ENCODE measurements at regions not wholly inside any gene's neighbourhood (a gene's known extent, or its start where the extent isn't known, plus 50 kb on each side); places are given as distances from the start of the nearest gene placed in this dataset.

DNA sequence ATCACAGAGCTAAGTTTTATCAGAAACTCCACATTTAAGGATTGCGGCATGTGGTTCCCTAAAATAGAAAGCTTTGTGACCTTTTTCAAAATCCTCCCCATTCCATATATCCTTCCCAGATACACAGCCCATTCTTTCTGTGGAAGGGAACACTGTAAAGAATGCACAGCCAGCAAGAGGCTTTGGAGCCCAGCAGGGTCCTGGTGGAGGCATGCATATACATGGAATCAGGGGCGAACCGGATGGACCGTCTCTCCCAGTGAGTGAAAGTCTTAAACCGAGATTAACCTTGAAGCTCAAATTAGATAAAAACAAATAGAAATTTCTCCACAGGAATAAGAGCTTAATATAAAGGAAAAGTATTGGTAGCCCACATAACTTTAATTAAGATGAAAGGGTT is 436.2 kb upstream of the MDFIC2 start:
- no peak for TF ChIP-seq CTCF (IDR thresholded peaks at IDR 0.05; ENCODE audit: unreplicated experiment)
- Mint-ChIP-seq H3K36me3 (ENCODE audit: insufficient read depth, unreplicated experiment) (no peaks in the 10 kb centered on the region), H3K27me3 (ENCODE audit: insufficient read depth, unreplicated experiment) (peaks cover 87% of the 10 kb centered on the region), H3K27ac (ENCODE audit: low read depth, unreplicated experiment) (no peak overlapping the region), H3K9me3 (ENCODE audit: unreplicated experiment) (no peaks in the 10 kb centered on the region), H3K4me1 (ENCODE audit: insufficient read depth, unreplicated experiment) (peaks cover under 1% of the 10 kb centered on the region), H3K4me3 (ENCODE audit: unreplicated experiment) (no peak overlapping the region)
- ChIA-PET POLR2A (interaction anchor here (0.6 kb wide), 1 partner anchor 107 kb away, joined by 3 read pairs; no protein-coding TSS in a partner anchor), CTCF (no interaction called here)
- intact Hi-C loops (cut with micrococcal nuclease), result no loop called here
- no TSS peak for BruUV-seq (replicated peaks)
- DNase-seq (ENCODE audit: unreplicated experiment), result no peak

GRCh38 chr3:70747847-70748246 is 435.4 kb upstream of the MDFIC2 start:
- Mint-ChIP-seq H3K27me3 (ENCODE audit: insufficient read depth, unreplicated experiment) (peaks cover 89% of the 10 kb centered on the region), H3K9me3 (ENCODE audit: unreplicated experiment) (no peaks in the 10 kb centered on the region), H3K4me1 (ENCODE audit: insufficient read depth, unreplicated experiment) (no peaks in the 10 kb centered on the region), H3K36me3 (ENCODE audit: insufficient read depth, unreplicated experiment) (no peaks in the 10 kb centered on the region), H3K27ac (ENCODE audit: low read depth, unreplicated experiment) (no peak overlapping the region), H3K4me3 (ENCODE audit: unreplicated experiment) (no peak overlapping the region)
- DNase-seq (ENCODE audit: unreplicated experiment), result no peak
- BruUV-seq (replicated peaks), result no TSS peak
- CTCF ChIA-PET, result no interaction called here
- TF ChIP-seq CTCF (IDR thresholded peaks at IDR 0.05; ENCODE audit: unreplicated experiment), result no peak
- POLR2A ChIA-PET, result no interaction called here
- intact Hi-C loops (cut with micrococcal nuclease), result no loop called here

GRCh38 chr3:70744536-70744935 is 432.1 kb upstream of the MDFIC2 start:
- CTCF ChIA-PET, result no interaction called here
- H3K4me1 Mint-ChIP-seq (ENCODE audit: insufficient read depth, unreplicated experiment), result no peaks in the 10 kb centered on the region

GRCh38 chr3:70743754-70744153 is 431.3 kb upstream of the MDFIC2 start:
- Mint-ChIP-seq H3K27me3 (ENCODE audit: insufficient read depth, unreplicated experiment) (peaks cover 60% of the 10 kb centered on the region), H3K9me3 (ENCODE audit: unreplicated experiment) (no peaks in the 10 kb centered on the region), H3K27ac (ENCODE audit: low read depth, unreplicated experiment) (no peak overlapping the region), H3K36me3 (ENCODE audit: insufficient read depth, unreplicated experiment) (no peaks in the 10 kb centered on the region), H3K4me1 (ENCODE audit: insufficient read depth, unreplicated experiment) (no peaks in the 10 kb centered on the region), H3K4me3 (ENCODE audit: unreplicated experiment) (no peak overlapping the region)
- intact Hi-C loops (cut with micrococcal nuclease), result no loop called here
- POLR2A ChIA-PET, result interaction anchor here (0.7 kb wide), 1 partner anchor 108 kb away, joined by 3 read pairs; no protein-coding TSS in a partner anchor
- no peak for TF ChIP-seq CTCF (IDR thresholded peaks at IDR 0.05; ENCODE audit: unreplicated experiment)
- DNase-seq (ENCODE audit: unreplicated experiment), result no peak
- BruUV-seq (replicated peaks), result no TSS peak
- CTCF ChIA-PET, result interaction anchor here (0.7 kb wide), 1 partner anchor 463 kb away, joined by 3 read pairs; no protein-coding TSS in a partner anchor

More at GRCh38 chr3:70744536-70744935, 432.1 kb upstream of the MDFIC2 start:
- no peak overlapping the region for H3K27ac Mint-ChIP-seq (ENCODE audit: low read depth, unreplicated experiment)
- no peaks in the 10 kb centered on the region for H3K36me3 Mint-ChIP-seq (ENCODE audit: insufficient read depth, unreplicated experiment)
- POLR2A ChIA-PET, result interaction anchor here (0.6 kb wide), 1 partner anchor 53 kb away, joined by 4 read pairs; no protein-coding TSS in a partner anchor
- BruUV-seq (replicated peaks), result no TSS peak
- no peak for DNase-seq (ENCODE audit: unreplicated experiment)
- H3K9me3 Mint-ChIP-seq (ENCODE audit: unreplicated experiment), result no peaks in the 10 kb centered on the region
- peaks cover 68% of the 10 kb centered on the region for H3K27me3 Mint-ChIP-seq (ENCODE audit: insufficient read depth, unreplicated experiment)
- intact Hi-C loops (cut with micrococcal nuclease), result no loop called here
- TF ChIP-seq CTCF (IDR thresholded peaks at IDR 0.05; ENCODE audit: unreplicated experiment), result no peak
- H3K4me3 Mint-ChIP-seq (ENCODE audit: unreplicated experiment), result no peak overlapping the region
